CD14-positive monocyte (primary cell): ENCODE measurements at regions not wholly inside any gene's neighbourhood (a gene's known extent, or its start where the extent isn't known, plus 50 kb on each side); places are given as distances from the start of the nearest gene placed in this dataset.

Source experiments
- DNase-seq, 3 donors: peaks; one replicate each; pipeline ENCODE4 v3.0.0-alpha.2; 2011 to 2022
- H2AFZ ChIP-seq: 2 replicates; pipeline ENCODE4 v1.6.0; 2012; ENCODE audit warnings: mild to moderate bottlenecking, low read depth, low read length, inconsistent platforms; ENCODE audit not compliant: insufficient read depth, poor library complexity, severe bottlenecking
- H3K27ac ChIP-seq, 2 donors: 1 replicate in 1 of 2; 2 replicates in 1 of 2; pipeline ENCODE4 v1.5.1; 2012 to 2013; ENCODE audit warnings: low read length in 2 of 2, control low read depth in 1 of 2, inconsistent platforms in 1 of 2, low read depth in 1 of 2, mild to moderate bottlenecking in 1 of 2
- H3K27me3 ChIP-seq, 2 donors: one replicate each; pipeline versions ENCODE4 v1.6.0 to v1.6.1; 2011 to 2013; ENCODE audit warnings: low read length in 2 of 2; ENCODE audit not compliant: control insufficient read depth in 2 of 2, insufficient read depth in 2 of 2
- H3K36me3 ChIP-seq, 2 donors: replicated peaks in 1 of 2; 1 replicate in 1 of 2; 2 replicates in 1 of 2; pipeline versions ENCODE4 v1.5.1 to v1.6.1; 2012 to 2013; ENCODE audit warnings: low read length in 2 of 2, control low read depth in 1 of 2, inconsistent platforms in 1 of 2, mild to moderate bottlenecking in 1 of 2; ENCODE audit not compliant: insufficient read depth in 2 of 2, control insufficient read depth in 1 of 2
- H3K4me1 ChIP-seq, 2 donors: 1 replicate in 1 of 2; 2 replicates in 1 of 2; pipeline versions ENCODE4 v1.5.1 to v1.6.1; 2012 to 2013; ENCODE audit warnings: low read length in 2 of 2, control low read depth in 1 of 2, inconsistent platforms in 1 of 2, mild to moderate bottlenecking in 1 of 2, moderate library complexity in 1 of 2; ENCODE audit not compliant: insufficient read depth in 2 of 2, control insufficient read depth in 1 of 2
- H3K4me2 ChIP-seq: replicated peaks from 2 replicates; pipeline ENCODE3; 2012; ENCODE audit warnings: low read length, moderate library complexity, mild to moderate bottlenecking; ENCODE audit not compliant: poor library complexity, severe bottlenecking; ENCODE audit errors: extremely low read depth
- H3K4me3 ChIP-seq, 3 experiments: fragments of 200-600 bp in 1 of 3; sonication (generic) in 1 of 3; replicated peaks in 1 of 3; 1 replicate in 2 of 3; 2 replicates in 1 of 3; pipeline ENCODE4 v1.5.1; 2011 to 2013; ENCODE audit warnings: low read length in 3 of 3, mild to moderate bottlenecking in 3 of 3, control low read depth in 2 of 3, low read depth in 2 of 3, inconsistent platforms in 1 of 3, moderate library complexity in 1 of 3
- H3K79me2 ChIP-seq: 2 replicates; pipeline ENCODE4 v1.6.0; 2012; ENCODE audit warnings: mild to moderate bottlenecking, control low read depth, inconsistent platforms, low read length, moderate library complexity; ENCODE audit not compliant: insufficient read depth
- H3K9ac ChIP-seq: 2 replicates; pipeline ENCODE4 v1.6.0; 2017; ENCODE audit warnings: low read length, mild to moderate bottlenecking; ENCODE audit not compliant: insufficient read depth, poor library complexity, severe bottlenecking
- H3K9me3 ChIP-seq, 2 donors: replicated peaks in 1 of 2; 1 replicate in 1 of 2; 2 replicates in 1 of 2; pipeline versions ENCODE4 v1.5.1 to v1.6.1; 2012 to 2013; ENCODE audit warnings: low read length in 2 of 2, control low read depth in 1 of 2; ENCODE audit not compliant: control insufficient read depth in 1 of 2, insufficient read depth in 1 of 2
- H4K20me1 ChIP-seq: 2 replicates; pipeline ENCODE4 v1.6.0; 2012; ENCODE audit warnings: mild to moderate bottlenecking, low read length, control low read depth, moderate library complexity; ENCODE audit not compliant: insufficient read depth
- H3K27ac Mint-ChIP-seq, 7 donors: one replicate each; pipeline ENCODE4 v1.8.0; 2020; ENCODE audit warnings: mild to moderate bottlenecking in 7 of 7, mixed read lengths in 7 of 7, moderate library complexity in 6 of 7, inconsistent platforms in 2 of 7
- H3K27me3 Mint-ChIP-seq, 3 donors: one replicate each; pipeline ENCODE4 v1.8.0; 2021 to 2022; ENCODE audit warnings: low read depth in 3 of 3, mild to moderate bottlenecking in 3 of 3, mixed read lengths in 3 of 3, moderate library complexity in 3 of 3, inconsistent platforms in 1 of 3
- H3K36me3 Mint-ChIP-seq, 2 donors: one replicate each; pipeline ENCODE4 v1.8.0; 2020; ENCODE audit warnings: mixed read lengths in 2 of 2, inconsistent platforms in 1 of 2, mild to moderate bottlenecking in 1 of 2
- H3K4me1 Mint-ChIP-seq: one replicate; pipeline ENCODE4 v1.8.0; 2020; ENCODE audit warnings: mild to moderate bottlenecking, mixed read lengths
- H3K4me3 Mint-ChIP-seq, 2 donors: one replicate each; pipeline ENCODE4 v1.8.0; 2020; ENCODE audit warnings: mild to moderate bottlenecking in 2 of 2, mixed read lengths in 2 of 2, moderate library complexity in 1 of 2
- H3K9me3 Mint-ChIP-seq, 7 donors: one replicate each; pipeline ENCODE4 v1.8.0; 2020 to 2022; ENCODE audit warnings: mixed read lengths in 7 of 7, mild to moderate bottlenecking in 6 of 7, moderate library complexity in 6 of 7, inconsistent platforms in 2 of 7
- CTCF ChIP-seq: fragments of 200-600 bp; IDR thresholded peaks from one replicate; pipeline ENCODE4 v1.8.0; 2022; ENCODE audit warnings: antibody characterized with exemption, mild to moderate bottlenecking
- WGBS: methylation state at CpG from one replicate; pipeline ENCODE4 v1.1.5; 2013; ENCODE audit warnings: missing lambda C conversion rate; ENCODE audit not compliant: insufficient coverage; 5-methylcytosine and 5-hydroxymethylcytosine counted together
- intact Hi-C, 2 donors: fragments of 100-400 bp; cut with micrococcal nuclease; formaldehyde crosslinking; loops; one replicate each; pipeline versions ENCODE4 v1.15.0 to v1.15.1; 2023

- WGBS = no CpG with 5 or more reads among the region's 3 CpGs
- intact Hi-C loops = no loop called here
- DNase-seq = no peak
- no peak overlapping the region for H3K4me3 ChIP-seq
- no peaks in the 10 kb centered on the region for H3K27me3 Mint-ChIP-seq
- no peaks in the 10 kb centered on the region for H4K20me1 ChIP-seq
- H3K27ac ChIP-seq = no peak overlapping the region
- H3K79me2 ChIP-seq = no peaks in the 10 kb centered on the region
- no peak overlapping the region for H3K4me3 Mint-ChIP-seq
- no peaks in the 10 kb centered on the region for H3K36me3 ChIP-seq
- H2AFZ ChIP-seq = no peak overlapping the region
- TF ChIP-seq CTCF = no peak
- H3K4me2 ChIP-seq = no peak overlapping the region
- H3K4me1 Mint-ChIP-seq = no peaks in the 10 kb centered on the region
- H3K27ac Mint-ChIP-seq = no peak overlapping the region
- H3K4me1 ChIP-seq = no peaks in the 10 kb centered on the region
- peaks cover 0 to 21% (median 3%) of the 10 kb centered on the region in 7 donors for H3K9me3 Mint-ChIP-seq
- H3K9me3 ChIP-seq = no peaks in the 10 kb centered on the region
- no peaks in the 10 kb centered on the region for H3K36me3 Mint-ChIP-seq
- no peaks in the 10 kb centered on the region for H3K27me3 ChIP-seq
- H3K9ac ChIP-seq = no peak overlapping the region
Measured at GRCh38 chr22:34841331-34841771, 224.6 kb upstream of the ISX start.

GRCh38 chr22:34841911-34842310 lies 224.0 kb upstream of the ISX start:
- Mint-ChIP-seq H3K4me1 (no peaks in the 10 kb centered on the region), H3K27me3 (no peaks in the 10 kb centered on the region), H3K36me3 (no peaks in the 10 kb centered on the region), H3K27ac (no peak overlapping the region), H3K9me3 (peaks cover 0 to 21% (median 3%) of the 10 kb centered on the region in 7 donors), H3K4me3 (no peak overlapping the region)
- H3K4me3 ChIP-seq = no peak overlapping the region
- H3K9me3 ChIP-seq = no peaks in the 10 kb centered on the region
- H3K27ac ChIP-seq = no peak overlapping the region
- WGBS = no CpG with 5 or more reads among the region's 4 CpGs
- no peak overlapping the region for H3K9ac ChIP-seq
- intact Hi-C loops = no loop called here
- no peaks in the 10 kb centered on the region for H3K27me3 ChIP-seq
- no peak for TF ChIP-seq CTCF
- no peak overlapping the region for H3K4me2 ChIP-seq
- no peak for DNase-seq
- H2AFZ ChIP-seq = no peak overlapping the region
- no peaks in the 10 kb centered on the region for H3K79me2 ChIP-seq
- no peaks in the 10 kb centered on the region for H3K36me3 ChIP-seq
- no peaks in the 10 kb centered on the region for H4K20me1 ChIP-seq
- no peaks in the 10 kb centered on the region for H3K4me1 ChIP-seq
